Bronchial epithelial cell (primary cell): ENCODE measurements at regions not wholly inside any gene's neighbourhood (a gene's known extent, or its start where the extent isn't known, plus 50 kb on each side); places are given as distances from the start of the nearest gene placed in this dataset.

Source experiments
- DNase-seq: peaks from one replicate; pipeline ENCODE4 v3.0.0-alpha.2; 2010; ENCODE audit warnings: low read depth
- FAIRE-seq: peaks from 2 replicates; lab custom pipeline; 2011; peaks lifted over from hg19 to GRCh38; lab: Jason Lieb, UNC
- H3K27me3 ChIP-seq: 2 replicates; pipeline ENCODE4 v1.5.1; 2011; ENCODE audit warnings: low read length; ENCODE audit not compliant: control insufficient read depth, insufficient read depth
- H3K36me3 ChIP-seq: 2 replicates; pipeline ENCODE4 v1.5.1; 2011; ENCODE audit warnings: low read length; ENCODE audit not compliant: control insufficient read depth, insufficient read depth
- H3K4me3 ChIP-seq: 2 replicates; pipeline ENCODE4 v1.5.1; 2011; ENCODE audit warnings: mild to moderate bottlenecking, low read depth, low read length, control low read depth
- CTCF ChIP-seq: IDR thresholded peaks from 2 replicates; pipeline ENCODE4 v1.5.1; 2011; ENCODE audit warnings: mild to moderate bottlenecking, moderate library complexity, low read length, control low read depth, inconsistent platforms; ENCODE audit not compliant: insufficient read depth, severe bottlenecking

- Histone ChIP-seq H3K36me3 (no peaks in the 10 kb centered on the region), H3K4me3 (no peak overlapping the region), H3K27me3 (no peaks in the 10 kb centered on the region)
- FAIRE-seq, result no peak
- peak; percentile 39 for DNase-seq
- TF ChIP-seq CTCF, result no peak
Measured at GRCh38 chr2:75788154-75788553, 77.4 kb upstream of the GCFC2 start.

- DNase-seq, result peak; percentile 44
- Histone ChIP-seq H3K36me3 (no peaks in the 10 kb centered on the region), H3K4me3 (no peak overlapping the region), H3K27me3 (no peaks in the 10 kb centered on the region)
- FAIRE-seq, result no peak
- peak; percentile 13 for TF ChIP-seq CTCF
Measured at GRCh38 chr2:75787532-75788132, 76.9 kb upstream of the GCFC2 start.

- H3K4me3 ChIP-seq, result no peak overlapping the region
- no peaks in the 10 kb centered on the region for H3K27me3 ChIP-seq
- DNase-seq (no peak), FAIRE-seq (peak; percentile 13)
- no peaks in the 10 kb centered on the region for H3K36me3 ChIP-seq
- no peak for TF ChIP-seq CTCF
Measured at GRCh38 chr2:75775311-75775823, 64.7 kb upstream of the GCFC2 start.

- no peak overlapping the region for H3K4me3 ChIP-seq
- H3K36me3 ChIP-seq, result no peaks in the 10 kb centered on the region
- TF ChIP-seq CTCF, result no peak
- DNase-seq, result no peak
- H3K27me3 ChIP-seq, result no peaks in the 10 kb centered on the region
- no peak for FAIRE-seq
Measured at GRCh38 chr2:75772908-75773630, 62.4 kb upstream of the GCFC2 start.

- Histone ChIP-seq H3K36me3 (no peaks in the 10 kb centered on the region), H3K27me3 (no peaks in the 10 kb centered on the region), H3K4me3 (no peak overlapping the region)
- DNase-seq, result no peak
- FAIRE-seq, result no peak
- no peak for TF ChIP-seq CTCF
Measured at GRCh38 chr2:75765798-75766197, 55.1 kb upstream of the GCFC2 start.
